ENCODE measurements at regions not wholly inside any gene's neighbourhood (a gene's known extent, or its start where the extent isn't known, plus 50 kb on each side); places are given as distances from the start of the nearest gene placed in this dataset.

DNA sequence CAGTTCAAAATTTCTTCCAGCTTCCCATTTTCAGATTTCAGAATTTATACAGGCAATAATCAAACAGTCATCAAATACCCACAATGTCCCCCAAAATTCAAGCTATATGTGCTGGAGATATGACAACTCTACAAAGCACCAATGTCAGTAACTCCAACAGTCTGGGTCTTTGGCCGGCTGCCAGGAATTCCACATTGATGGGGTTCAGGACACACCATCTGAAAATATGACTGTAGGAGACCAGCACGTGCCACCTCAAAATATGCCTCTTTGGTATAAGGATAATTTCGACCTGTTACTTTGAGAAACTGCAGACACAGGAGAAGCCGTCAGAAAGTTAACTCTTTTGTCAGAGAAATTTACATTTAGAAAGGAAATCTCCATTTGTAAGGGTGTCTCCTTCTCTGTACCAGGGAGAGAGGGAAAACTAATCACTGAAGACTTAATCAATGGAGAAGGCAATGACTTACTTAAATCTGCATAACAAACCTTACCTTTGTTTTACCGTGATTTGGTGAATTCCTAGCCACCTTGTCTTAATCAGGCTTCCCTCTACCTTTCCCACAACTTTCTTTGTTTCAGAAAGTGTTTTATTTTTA, 594.3 kb upstream of the CDH5 start:
- TF ChIP-seq GATA3 (IDR thresholded peaks at IDR 0.05; ENCODE audit: low read depth, low read length) (no peak), GATA2 (IDR thresholded peaks at IDR 0.05; ENCODE audit: low read depth, low read length) (no peak)
